HL-60 (cell line): ENCODE measurements at regions not wholly inside any gene's neighbourhood (a gene's known extent, or its start where the extent isn't known, plus 50 kb on each side); places are given as distances from the start of the nearest gene placed in this dataset.

Source experiments
- DNase-seq, 2 experiments: peaks; one replicate each; pipeline ENCODE4 v3.0.0-alpha.2; 2010 to 2020; ENCODE audit warnings: low read depth in 1 of 2, low spot score in 1 of 2
- H3K27ac ChIP-seq: fragments of 250-450 bp; sonication (Bioruptor Pico); replicated peaks from 2 replicates; pipeline ENCODE4 v1.5.1; 2020; ENCODE audit warnings: mild to moderate bottlenecking, moderate library complexity
- H3K27me3 ChIP-seq: fragments of 250-450 bp; sonication (Bioruptor Pico); 2 replicates; pipeline ENCODE4 v1.5.1; 2021; ENCODE audit warnings: mild to moderate bottlenecking, moderate library complexity; ENCODE audit not compliant: insufficient read depth, poor library complexity, severe bottlenecking
- H3K4me3 ChIP-seq: replicated peaks from 2 replicates; pipeline ENCODE4 v1.5.1; 2011; ENCODE audit warnings: mild to moderate bottlenecking, control low read depth, low read length; ENCODE audit not compliant: insufficient read depth
- CTCF ChIP-seq: IDR thresholded peaks from one replicate; pipeline ENCODE4 v1.5.1; 2011; ENCODE audit warnings: low read length, control low read depth, inconsistent platforms; ENCODE audit not compliant: insufficient read depth
- GABPA ChIP-seq: IDR thresholded peaks from 2 replicates; pipeline ENCODE4 v1.6.1; 2012; ENCODE audit warnings: low read depth
- POLR2AphosphoS5 ChIP-seq: IDR thresholded peaks from 2 replicates; pipeline ENCODE4 v1.6.1; 2012; ENCODE audit warnings: low read depth
- REST ChIP-seq: IDR thresholded peaks from 2 replicates; pipeline ENCODE4 v1.6.1; 2012; ENCODE audit warnings: low read depth; ENCODE audit not compliant: insufficient replicate concordance
- SPI1 ChIP-seq: IDR thresholded peaks from 2 replicates; pipeline ENCODE4 v1.6.1; 2012; ENCODE audit warnings: low read depth, mild to moderate bottlenecking, borderline replicate concordance

DNA sequence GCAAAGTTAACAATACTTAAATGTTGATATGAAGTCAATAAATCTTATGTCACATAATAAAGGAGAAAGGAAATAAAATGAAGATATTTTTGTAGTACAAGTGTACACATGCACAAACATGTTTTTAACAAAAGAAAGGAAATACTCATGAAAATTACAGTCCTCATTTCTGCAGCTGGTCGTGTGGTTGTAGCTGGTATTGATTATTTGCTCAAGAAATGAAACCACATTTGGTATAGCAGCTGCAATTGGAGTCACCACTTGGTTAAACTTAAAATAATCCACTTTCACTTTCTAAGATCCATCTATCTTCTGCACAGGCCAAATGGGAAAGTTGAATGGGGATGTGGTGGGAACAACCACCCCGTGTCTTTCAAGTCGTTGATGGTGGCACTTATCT is 580.5 kb upstream of the NRXN1 start:
- H3K27me3 ChIP-seq: no peaks in the 10 kb centered on the region
- H3K4me3 ChIP-seq: no peak overlapping the region
- H3K27ac ChIP-seq: no peak overlapping the region
- DNase-seq: no peak
- TF ChIP-seq POLR2AphosphoS5 (no peak), CTCF (no peak), SPI1 (no peak), REST (no peak), GABPA (no peak)

DNA sequence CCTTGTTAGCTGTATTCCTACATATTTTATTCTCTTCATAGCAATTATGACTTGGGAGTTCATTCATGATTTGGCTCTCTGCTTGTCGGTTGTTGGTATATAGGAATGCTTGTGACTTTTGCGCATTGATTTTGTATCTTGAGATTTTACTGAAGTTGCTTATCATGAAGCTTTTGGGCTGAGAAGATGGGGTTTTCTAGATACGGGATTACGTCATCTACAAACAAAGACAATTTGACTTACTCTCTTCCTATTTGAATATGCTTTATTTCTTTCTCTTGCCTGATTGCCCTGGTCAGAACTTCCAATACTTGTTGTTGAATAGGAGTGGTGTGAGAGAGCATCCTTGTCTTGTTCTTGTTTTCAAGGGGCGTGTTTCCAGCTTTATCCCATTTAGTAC is 569.8 kb upstream of the NRXN1 start:
- TF ChIP-seq SPI1: no peak
- no peak overlapping the region for H3K4me3 ChIP-seq
- H3K27ac ChIP-seq: no peak overlapping the region
- DNase-seq: no peak
- no peaks in the 10 kb centered on the region for H3K27me3 ChIP-seq

- DNase-seq: no peak
- Histone ChIP-seq H3K27me3 (no peaks in the 10 kb centered on the region), H3K27ac (no peak overlapping the region), H3K4me3 (no peak overlapping the region)
- TF ChIP-seq REST (no peak), GABPA (no peak), POLR2AphosphoS5 (no peak), CTCF (no peak), SPI1 (no peak)
Observed at GRCh38 chr2:51597086-51597485, 565.2 kb upstream of the NRXN1 start.

- no peaks in the 10 kb centered on the region for H3K27me3 ChIP-seq
- DNase-seq: no peak
- TF ChIP-seq SPI1: no peak
- no peak for TF ChIP-seq CTCF
- no peak for TF ChIP-seq POLR2AphosphoS5
- no peak for TF ChIP-seq GABPA
- TF ChIP-seq REST: no peak
- no peak overlapping the region for H3K27ac ChIP-seq
- no peak overlapping the region for H3K4me3 ChIP-seq
Observed at GRCh38 chr2:51595836-51596235, 563.9 kb upstream of the NRXN1 start.
